Activated naive CD4-positive, alpha-beta T cell treated with anti-CD3 and anti-CD28 coated beads for 36 hours (primary cell): ENCODE measurements at regions not wholly inside any gene's neighbourhood (a gene's known extent, or its start where the extent isn't known, plus 50 kb on each side); places are given as distances from the start of the nearest gene placed in this dataset.

ENCODE experiments used
- CTCF ChIA-PET: fragments of 350-600 bp; sonication (Branson Sonifier 250); formaldehyde crosslinking; loops from one replicate; lab custom pipeline; 2021; ENCODE audit warnings: antibody characterized with exemption; lab: Charles Lee
- DNase-seq: peaks from one replicate; pipeline ENCODE4 v3.0.0-alpha.2; 2020
- H3K27ac Mint-ChIP-seq: one replicate; pipeline ENCODE4 v1.8.0; 2021; ENCODE audit warnings: mild to moderate bottlenecking, mixed read lengths
- H3K27me3 Mint-ChIP-seq: one replicate; pipeline ENCODE4 v1.8.0; 2021; ENCODE audit warnings: low read depth, mixed read lengths
- H3K36me3 Mint-ChIP-seq: one replicate; pipeline ENCODE4 v1.8.0; 2021; ENCODE audit warnings: low read depth, mixed read lengths
- H3K4me1 Mint-ChIP-seq: one replicate; pipeline ENCODE4 v1.8.0; 2021; ENCODE audit warnings: low read depth, mixed read lengths
- H3K4me3 Mint-ChIP-seq: one replicate; pipeline ENCODE4 v1.8.0; 2021; ENCODE audit warnings: mild to moderate bottlenecking, moderate library complexity, mixed read lengths
- H3K9me3 Mint-ChIP-seq: one replicate; pipeline ENCODE4 v1.8.0; 2021; ENCODE audit warnings: mixed read lengths
- intact Hi-C: fragments of 100-400 bp; cut with micrococcal nuclease; formaldehyde crosslinking; loops from one replicate; pipeline ENCODE4 v1.15.1; 2023

- no peak for DNase-seq
- peaks cover 2% of the 10 kb centered on the region for H3K27me3 Mint-ChIP-seq
- H3K4me1 Mint-ChIP-seq, result no peaks in the 10 kb centered on the region
- intact Hi-C loops, result no loop called here
- H3K27ac Mint-ChIP-seq, result no peak overlapping the region
- H3K36me3 Mint-ChIP-seq, result no peaks in the 10 kb centered on the region
- no peaks in the 10 kb centered on the region for H3K9me3 Mint-ChIP-seq
- CTCF ChIA-PET, result no interaction called here
- no peak overlapping the region for H3K4me3 Mint-ChIP-seq
Measured at GRCh38 chr16:54487933-54488332, 201.3 kb upstream of the IRX3 start.

- no peaks in the 10 kb centered on the region for H3K9me3 Mint-ChIP-seq
- CTCF ChIA-PET, result no interaction called here
- peaks cover 5% of the 10 kb centered on the region for H3K27me3 Mint-ChIP-seq
- H3K36me3 Mint-ChIP-seq, result no peaks in the 10 kb centered on the region
- no peak overlapping the region for H3K4me3 Mint-ChIP-seq
- no peak overlapping the region for H3K27ac Mint-ChIP-seq
- H3K4me1 Mint-ChIP-seq, result no peaks in the 10 kb centered on the region
- intact Hi-C loops, result no loop called here
- no peak for DNase-seq
Measured at GRCh38 chr16:54484700-54485099, 198.1 kb upstream of the IRX3 start.

- H3K27me3 Mint-ChIP-seq, result peaks cover 3% of the 10 kb centered on the region
- no peaks in the 10 kb centered on the region for H3K4me1 Mint-ChIP-seq
- CTCF ChIA-PET, result no interaction called here
- intact Hi-C loops, result no loop called here
- no peaks in the 10 kb centered on the region for H3K36me3 Mint-ChIP-seq
- no peak overlapping the region for H3K4me3 Mint-ChIP-seq
- H3K27ac Mint-ChIP-seq, result no peak overlapping the region
- no peak for DNase-seq
- H3K9me3 Mint-ChIP-seq, result peaks cover 2% of the 10 kb centered on the region
Measured at GRCh38 chr16:54482892-54483574, 196.4 kb upstream of the IRX3 start.

- no peak for DNase-seq
- no peaks in the 10 kb centered on the region for H3K36me3 Mint-ChIP-seq
- peaks cover 2% of the 10 kb centered on the region for H3K9me3 Mint-ChIP-seq
- CTCF ChIA-PET, result no interaction called here
- peaks cover 6% of the 10 kb centered on the region for H3K27me3 Mint-ChIP-seq
- no peak overlapping the region for H3K4me3 Mint-ChIP-seq
- intact Hi-C loops, result no loop called here
- no peak overlapping the region for H3K27ac Mint-ChIP-seq
- H3K4me1 Mint-ChIP-seq, result no peaks in the 10 kb centered on the region
Measured at GRCh38 chr16:54480429-54480828, 193.8 kb upstream of the IRX3 start.

GRCh38 chr16:54479546-54479945 is 193.0 kb upstream of the IRX3 start:
- intact Hi-C loops, result no loop called here
- Mint-ChIP-seq H3K4me3 (no peak overlapping the region), H3K4me1 (no peaks in the 10 kb centered on the region), H3K36me3 (no peaks in the 10 kb centered on the region), H3K27me3 (peaks cover 6% of the 10 kb centered on the region), H3K27ac (no peak overlapping the region), H3K9me3 (peaks cover 2% of the 10 kb centered on the region)
- CTCF ChIA-PET, result no interaction called here
- no peak for DNase-seq

GRCh38 chr16:54477714-54478113 is 191.1 kb upstream of the IRX3 start:
- peaks cover 2% of the 10 kb centered on the region for H3K9me3 Mint-ChIP-seq
- intact Hi-C loops, result no loop called here
- no peaks in the 10 kb centered on the region for H3K4me1 Mint-ChIP-seq
- no peaks in the 10 kb centered on the region for H3K36me3 Mint-ChIP-seq
- no peak overlapping the region for H3K4me3 Mint-ChIP-seq
- CTCF ChIA-PET, result no interaction called here
- no peak for DNase-seq
- peaks cover 9% of the 10 kb centered on the region for H3K27me3 Mint-ChIP-seq
- H3K27ac Mint-ChIP-seq, result no peak overlapping the region

GRCh38 chr16:54475019-54475601 is 188.5 kb upstream of the IRX3 start:
- peaks cover 10% of the 10 kb centered on the region for H3K27me3 Mint-ChIP-seq

GRCh38 chr16:54473226-54473993 is 186.8 kb upstream of the IRX3 start:
- H3K9me3 Mint-ChIP-seq, result no peaks in the 10 kb centered on the region
- H3K4me1 Mint-ChIP-seq, result no peaks in the 10 kb centered on the region
- no peaks in the 10 kb centered on the region for H3K36me3 Mint-ChIP-seq
- H3K4me3 Mint-ChIP-seq, result no peak overlapping the region
- no peak for DNase-seq
- peaks cover 10% of the 10 kb centered on the region for H3K27me3 Mint-ChIP-seq
- intact Hi-C loops, result no loop called here
- no peak overlapping the region for H3K27ac Mint-ChIP-seq
- CTCF ChIA-PET, result no interaction called here

More at GRCh38 chr16:54475019-54475601, 188.5 kb upstream of the IRX3 start:
- Mint-ChIP-seq H3K27ac (no peak overlapping the region), H3K4me3 (no peak overlapping the region), H3K4me1 (no peaks in the 10 kb centered on the region), H3K9me3 (peaks cover 2% of the 10 kb centered on the region), H3K36me3 (no peaks in the 10 kb centered on the region)
- intact Hi-C loops, result no loop called here
- no peak for DNase-seq
- CTCF ChIA-PET, result no interaction called here

- Mint-ChIP-seq H3K4me3 (no peak overlapping the region), H3K4me1 (no peaks in the 10 kb centered on the region), H3K36me3 (peaks cover 2% of the 10 kb centered on the region), H3K9me3 (peaks cover 15% of the 10 kb centered on the region), H3K27me3 (peaks cover 4% of the 10 kb centered on the region), H3K27ac (no peak overlapping the region)
- CTCF ChIA-PET, result interaction anchor here (0.6 kb wide), 1 partner anchor 64 kb away, joined by 3 read pairs; no protein-coding TSS in a partner anchor
- intact Hi-C loops, result no loop called here
- no peak for DNase-seq
Measured at GRCh38 chr16:54467398-54467797, 180.8 kb upstream of the IRX3 start.

- CTCF ChIA-PET, result no interaction called here
- peaks cover 2% of the 10 kb centered on the region for H3K27me3 Mint-ChIP-seq
- peaks cover 2% of the 10 kb centered on the region for H3K36me3 Mint-ChIP-seq
- DNase-seq, result no peak
- H3K9me3 Mint-ChIP-seq, result peaks cover 15% of the 10 kb centered on the region
- no peak overlapping the region for H3K27ac Mint-ChIP-seq
- H3K4me1 Mint-ChIP-seq, result no peaks in the 10 kb centered on the region
- intact Hi-C loops, result no loop called here
- no peak overlapping the region for H3K4me3 Mint-ChIP-seq
Measured at GRCh38 chr16:54466233-54466632, 179.6 kb upstream of the IRX3 start.

GRCh38 chr16:54465063-54465462 is 178.5 kb upstream of the IRX3 start:
- Mint-ChIP-seq H3K27ac (no peak overlapping the region), H3K27me3 (peaks cover 2% of the 10 kb centered on the region), H3K36me3 (peaks cover 2% of the 10 kb centered on the region), H3K4me3 (no peak overlapping the region), H3K9me3 (peaks cover 15% of the 10 kb centered on the region), H3K4me1 (no peaks in the 10 kb centered on the region)
- no peak for DNase-seq
- intact Hi-C loops, result no loop called here
- CTCF ChIA-PET, result no interaction called here

GRCh38 chr16:54462771-54463170 is 176.2 kb upstream of the IRX3 start:
- Mint-ChIP-seq H3K27me3 (peaks cover 2% of the 10 kb centered on the region), H3K36me3 (peaks cover 2% of the 10 kb centered on the region), H3K27ac (no peak overlapping the region), H3K9me3 (peaks cover 15% of the 10 kb centered on the region), H3K4me1 (no peaks in the 10 kb centered on the region), H3K4me3 (no peak overlapping the region)
- no peak for DNase-seq
- CTCF ChIA-PET, result no interaction called here
- intact Hi-C loops, result no loop called here
